Lung (tissue), 11 donors: ENCODE measurements at regions not wholly inside any gene's neighbourhood (a gene's known extent, or its start where the extent isn't known, plus 50 kb on each side); places are given as distances from the start of the nearest gene placed in this dataset.

Experiments used
- ATAC-seq: fragments of 200-7000 bp; cut with Tn5 transposase; one replicate; pipeline ENCODE4 v1.9.1; 2020; ENCODE audit warnings: moderate number of reproducible peaks; ENCODE audit not compliant: insufficient read depth, low FRiP score
- DNase-seq, 3 donors: peaks; one replicate each; pipeline ENCODE4 v3.0.0-alpha.2; 2013 to 2017
- H3K27ac ChIP-seq, 2 donors: one replicate each; pipeline ENCODE4 v1.5.1; 2013; ENCODE audit warnings: mild to moderate bottlenecking in 2 of 2, moderate library complexity in 2 of 2, control low read depth in 1 of 2, inconsistent platforms in 1 of 2, low read depth in 1 of 2, low read length in 1 of 2
- H3K27me3 ChIP-seq, 3 donors: one replicate each; pipeline ENCODE4 v1.5.1; 2013; ENCODE audit warnings: low read length in 2 of 3; ENCODE audit not compliant: control insufficient read depth in 3 of 3, insufficient read depth in 3 of 3
- H3K36me3 ChIP-seq, 4 donors: one replicate each; pipeline ENCODE4 v1.5.1; 2013; ENCODE audit warnings: low read length in 4 of 4, mild to moderate bottlenecking in 1 of 4, moderate library complexity in 1 of 4; ENCODE audit not compliant: control insufficient read depth in 4 of 4, insufficient read depth in 4 of 4
- H3K4me1 ChIP-seq, 5 donors: one replicate each; pipeline ENCODE4 v1.5.1; 2013; ENCODE audit warnings: low read length in 5 of 5, mild to moderate bottlenecking in 2 of 5, moderate library complexity in 1 of 5; ENCODE audit not compliant: control insufficient read depth in 5 of 5, insufficient read depth in 5 of 5
- H3K4me3 ChIP-seq: one replicate; pipeline ENCODE4 v1.5.1; 2013; ENCODE audit warnings: mild to moderate bottlenecking, control low read depth, moderate library complexity
- H3K9ac ChIP-seq, 2 donors: one replicate each; pipeline ENCODE4 v1.5.1; 2013; ENCODE audit warnings: low read length in 2 of 2, control low read depth in 1 of 2; ENCODE audit not compliant: insufficient read depth in 1 of 2
- H3K9me3 ChIP-seq, 4 donors: one replicate each; pipeline ENCODE4 v1.5.1; 2013; ENCODE audit warnings: low read length in 3 of 4, mild to moderate bottlenecking in 1 of 4, moderate library complexity in 1 of 4; ENCODE audit not compliant: control insufficient read depth in 4 of 4, insufficient read depth in 3 of 4
- CTCF ChIP-seq: IDR thresholded peaks from 2 replicates; pipeline ENCODE4 v1.5.1; 2012; ENCODE audit warnings: mild to moderate bottlenecking; ENCODE audit errors: control extremely low read depth, extremely low read depth
- WGBS, 2 donors: extraction: QIAGEN DNeasy Blood & Tissue Kit; methylation state at CpG; one replicate each; pipeline ENCODE4 v1.1.7; 2013; 5-methylcytosine and 5-hydroxymethylcytosine counted together
- donor health status: control.
- donor health status: control.
- donor health status: Bipolar disorder and iron deficiency.
- donor health status: healthy.
- donor health status: DM: yes; HTN: yes; CAD: no.

GRCh38 chr9:73079326-73079725, 72.3 kb upstream of the ANXA1 start:
- no peaks in the 10 kb centered on the region for H3K9me3 ChIP-seq
- DNase-seq (no peak), ATAC-seq (no peak)
- H3K27me3 ChIP-seq, result no peaks in the 10 kb centered on the region
- H3K27ac ChIP-seq, result no peak overlapping the region
- no peaks in the 10 kb centered on the region for H3K36me3 ChIP-seq
- 88 to 90% methylated on average over 1 of the region's 1 CpG for WGBS, 2 donors
- H3K4me1 ChIP-seq, result peaks cover 0 to 7% (median 3%) of the 10 kb centered on the region in 5 donors
- no peak overlapping the region for H3K9ac ChIP-seq
- no peak for TF ChIP-seq CTCF
- H3K4me3 ChIP-seq, result no peak overlapping the region

DNA sequence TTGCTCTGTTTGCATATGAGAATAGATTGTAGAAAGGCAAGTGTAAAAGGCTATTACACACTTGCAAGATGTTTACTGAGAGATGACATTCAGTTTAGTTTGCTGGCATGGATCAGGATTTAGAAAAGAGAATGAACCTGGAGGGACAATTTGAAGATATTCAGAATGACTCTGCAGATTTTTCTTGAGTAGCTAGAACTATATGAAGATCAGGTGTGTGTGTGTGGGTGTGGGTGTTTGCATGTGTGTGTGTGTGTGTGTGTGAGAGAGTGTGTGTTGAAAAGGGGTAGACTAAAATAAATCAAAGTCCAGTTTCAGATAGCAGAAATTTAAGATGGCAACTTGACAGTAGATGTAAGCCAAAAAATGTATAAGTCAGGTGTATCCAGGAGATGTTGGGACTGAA, 74.0 kb upstream of the ANXA1 start:
- no peak overlapping the region for H3K27ac ChIP-seq
- TF ChIP-seq CTCF, result no peak
- no peaks in the 10 kb centered on the region for H3K27me3 ChIP-seq
- no peaks in the 10 kb centered on the region for H3K9me3 ChIP-seq
- H3K4me1 ChIP-seq, result peaks cover 0 to 7% (median 3%) of the 10 kb centered on the region in 5 donors
- no peak overlapping the region for H3K4me3 ChIP-seq
- H3K9ac ChIP-seq, result no peak overlapping the region
- ATAC-seq (no peak), DNase-seq (no peak)
- H3K36me3 ChIP-seq, result no peaks in the 10 kb centered on the region

- no peak overlapping the region for H3K27ac ChIP-seq
- H3K9ac ChIP-seq, result no peak overlapping the region
- no peaks in the 10 kb centered on the region for H3K27me3 ChIP-seq
- TF ChIP-seq CTCF, result no peak
- DNase-seq (no peak), ATAC-seq (no peak)
- H3K4me3 ChIP-seq, result no peak overlapping the region
- H3K4me1 ChIP-seq, result peaks cover 0 to 7% (median 3%) of the 10 kb centered on the region in 5 donors
- no peaks in the 10 kb centered on the region for H3K9me3 ChIP-seq
- H3K36me3 ChIP-seq, result no peaks in the 10 kb centered on the region
These were observed 74.7 kb upstream of the ANXA1 start for GRCh38 chr9:73076970-73077369.

DNA sequence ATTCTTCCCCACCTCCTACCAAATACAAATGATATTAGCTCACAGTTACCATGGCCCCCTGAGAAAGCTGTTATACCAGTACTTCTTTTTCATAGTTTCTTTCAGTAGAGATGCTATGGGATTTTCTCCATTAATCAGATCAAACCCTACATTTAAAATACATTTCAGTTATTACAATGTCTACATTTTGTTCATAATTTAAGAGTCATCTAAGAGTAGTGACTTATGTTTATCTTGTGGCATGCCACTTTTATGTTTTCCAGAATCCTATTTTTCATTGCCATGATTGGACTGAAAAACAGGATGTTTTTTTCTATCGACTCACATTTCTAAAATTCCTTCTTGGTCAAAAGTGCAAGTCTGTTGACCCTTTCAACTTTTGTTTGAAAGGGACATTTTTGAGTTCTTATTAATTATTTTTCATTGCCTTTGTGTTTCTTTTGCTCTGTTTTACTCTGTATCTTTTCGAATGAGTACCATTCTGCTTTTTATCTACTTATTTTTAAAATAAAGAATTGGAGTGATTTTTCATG, 77.4 kb upstream of the ANXA1 start:
- ATAC-seq, result no peak
- 53 to 66% methylated on average over 2 of the region's 2 CpGs for WGBS, 2 donors

More for the DNA sequence above, 77.4 kb upstream of the ANXA1 start:
- Histone ChIP-seq H3K27me3 (no peaks in the 10 kb centered on the region), H3K4me3 (no peak overlapping the region), H3K36me3 (no peaks in the 10 kb centered on the region), H3K9ac (no peak overlapping the region), H3K9me3 (no peaks in the 10 kb centered on the region), H3K4me1 (peaks cover 0 to 2% (median 0%) of the 10 kb centered on the region in 5 donors), H3K27ac (no peak overlapping the region)
- DNase-seq, result no peak
- no peak for TF ChIP-seq CTCF
